H1 (cell line): ENCODE measurements at regions not wholly inside any gene's neighbourhood (a gene's known extent, or its start where the extent isn't known, plus 50 kb on each side); places are given as distances from the start of the nearest gene placed in this dataset.

ENCODE experiments used
- CTCF ChIA-PET: fragments of 300-600 bp; sonication (Branson Sonifier 250); formaldehyde crosslinking; loops from one replicate; lab custom pipeline; 2021; ENCODE audit not compliant: partially characterized antibody; lab: Charles Lee
- POLR2A ChIA-PET: fragments of 300-600 bp; sonication (Branson Sonifier 250); formaldehyde crosslinking; loops from one replicate; lab custom pipeline; 2021; ENCODE audit warnings: inconsistent platforms; ENCODE audit not compliant: partially characterized antibody; lab: Charles Lee
- DNase-seq, 2 experiments: peaks; one replicate each; pipeline versions ENCODE4 v3.0.0 to v3.0.0-alpha.2; 2010 to 2022; ENCODE audit warnings: low spot score in 2 of 2, low read depth in 1 of 2, mixed read lengths in 1 of 2
- FAIRE-seq: peaks from 2 replicates; lab custom pipeline; 2011; peaks lifted over from hg19 to GRCh38; lab: Jason Lieb, UNC
- H2AFZ ChIP-seq: 2 replicates; pipeline ENCODE4 v1.8.1; 2012; ENCODE audit warnings: low read length, inconsistent platforms
- H2AK5ac ChIP-seq: 2 replicates; pipeline ENCODE4 v1.6.1; 2013; ENCODE audit warnings: low read depth, low read length
- H2BK120ac ChIP-seq: replicated peaks from 2 replicates; pipeline ENCODE3; 2013; ENCODE audit warnings: low read depth, low read length, inconsistent platforms
- H2BK12ac ChIP-seq: 2 replicates; pipeline ENCODE4 v1.6.1; 2013; ENCODE audit warnings: low read depth, low read length
- H2BK15ac ChIP-seq: 2 replicates; pipeline ENCODE4 v1.6.1; 2013; ENCODE audit warnings: low read length
- H2BK20ac ChIP-seq: 2 replicates; pipeline ENCODE4 v1.6.1; 2013; ENCODE audit warnings: low read length
- H2BK5ac ChIP-seq: 2 replicates; pipeline ENCODE4 v1.6.1; 2013; ENCODE audit warnings: low read depth, low read length
- H3K14ac ChIP-seq: 2 replicates; pipeline ENCODE4 v1.6.1; 2013; ENCODE audit warnings: inconsistent platforms; ENCODE audit not compliant: insufficient read length
- H3K18ac ChIP-seq: 2 replicates; pipeline ENCODE4 v1.6.1; 2013; ENCODE audit warnings: low read length; ENCODE audit errors: extremely low read depth
- H3K23ac ChIP-seq: 2 replicates; pipeline ENCODE4 v1.6.1; 2013; ENCODE audit warnings: inconsistent platforms; ENCODE audit not compliant: insufficient read length
- H3K23me2 ChIP-seq: 2 replicates; pipeline ENCODE4 v1.6.1; 2013; ENCODE audit warnings: low read depth, low read length
- H3K27ac ChIP-seq: 2 replicates; pipeline ENCODE4 v1.6.1; 2011; ENCODE audit warnings: low read depth, low read length, inconsistent platforms
- H3K27me3 ChIP-seq, 4 experiments: replicated peaks in 1 of 4; 1 replicate in 1 of 4; 2 replicates in 3 of 4; pipeline versions ENCODE4 v1.6.1 to v1.8.1; 2011 to 2013; ENCODE audit warnings: low read length in 3 of 4, mild to moderate bottlenecking in 3 of 4, inconsistent platforms in 2 of 4, mixed read lengths in 2 of 4, moderate library complexity in 1 of 4; ENCODE audit not compliant: control insufficient read depth in 3 of 4, insufficient read depth in 3 of 4; ENCODE audit errors: extremely low read depth in 1 of 4
- H3K36me3 ChIP-seq, 4 experiments: 2 replicates each; pipeline versions ENCODE4 v1.6.1 to v1.8.1; 2011 to 2013; ENCODE audit warnings: mild to moderate bottlenecking in 4 of 4, low read length in 3 of 4, moderate library complexity in 2 of 4, control low read depth in 1 of 4, inconsistent platforms in 1 of 4; ENCODE audit not compliant: insufficient read depth in 4 of 4, control insufficient read depth in 2 of 4
- H3K4ac ChIP-seq: replicated peaks from 2 replicates; pipeline ENCODE3; 2013; ENCODE audit warnings: low read length, low read depth, mixed read lengths, inconsistent platforms; ENCODE audit not compliant: insufficient read length
- H3K4me1 ChIP-seq, 4 experiments: replicated peaks in 1 of 4; 1 replicate in 1 of 4; 2 replicates in 3 of 4; pipeline versions ENCODE4 v1.6.1 to v1.8.1; 2011 to 2013; ENCODE audit warnings: low read length in 3 of 4, inconsistent platforms in 2 of 4, mixed read lengths in 1 of 4; ENCODE audit not compliant: insufficient read depth in 4 of 4, control insufficient read depth in 3 of 4
- H3K4me2 ChIP-seq, 2 experiments: 2 replicates each; pipeline versions ENCODE4 v1.6.1 to v1.8.1; 2011 to 2013; ENCODE audit warnings: low read depth in 2 of 2, low read length in 2 of 2, control low read depth in 1 of 2, inconsistent platforms in 1 of 2, mild to moderate bottlenecking in 1 of 2; ENCODE audit not compliant: insufficient read depth in 1 of 2
- H3K4me3 ChIP-seq, 4 experiments: fragments of 200-600, 300-600 bp in 1 of 4; sonication (generic), shearing (Covaris generic), sonication (Bioruptor Twin) in 1 of 4; 2 replicates each; pipeline versions ENCODE4 v1.5.1 to v1.8.1; 2011 to 2016; ENCODE audit warnings: low read length in 4 of 4, low read depth in 3 of 4, control low read depth in 2 of 4, inconsistent platforms in 2 of 4, mild to moderate bottlenecking in 2 of 4, mixed read lengths in 1 of 4, moderate library complexity in 1 of 4; ENCODE audit not compliant: insufficient read depth in 2 of 4; ENCODE audit errors: extremely low read depth in 1 of 4
- H3K56ac ChIP-seq: replicated peaks from 2 replicates; pipeline ENCODE3; 2013; ENCODE audit warnings: low read depth, mild to moderate bottlenecking, mixed read lengths, low read length, inconsistent platforms; ENCODE audit not compliant: insufficient read length
- H3K79me1 ChIP-seq: 2 replicates; pipeline ENCODE4 v1.6.1; 2013; ENCODE audit warnings: low read depth, low read length, control low read depth
- H3K79me2 ChIP-seq, 2 experiments: 2 replicates each; pipeline versions ENCODE4 v1.6.1 to v1.8.1; 2012 to 2013; ENCODE audit warnings: low read length in 2 of 2, mild to moderate bottlenecking in 2 of 2, inconsistent platforms in 1 of 2; ENCODE audit not compliant: insufficient read depth in 2 of 2, control insufficient read depth in 1 of 2
- H3K9ac ChIP-seq, 4 experiments: replicated peaks in 1 of 4; 1 replicate in 1 of 4; 2 replicates in 3 of 4; pipeline versions ENCODE4 v1.6.1 to v1.8.1; 2011 to 2013; ENCODE audit warnings: low read depth in 3 of 4, low read length in 3 of 4, control low read depth in 2 of 4, mild to moderate bottlenecking in 2 of 4, moderate library complexity in 2 of 4, inconsistent platforms in 1 of 4; ENCODE audit errors: extremely low read depth in 1 of 4
- H3K9me3 ChIP-seq, 2 experiments: 2 replicates each; pipeline versions ENCODE4 v1.6.1 to v1.8.1; 2012 to 2013; ENCODE audit warnings: mild to moderate bottlenecking in 2 of 2, moderate library complexity in 2 of 2, control low read depth in 1 of 2, inconsistent platforms in 1 of 2, low read depth in 1 of 2, low read length in 1 of 2, mixed read lengths in 1 of 2; ENCODE audit not compliant: insufficient read depth in 2 of 2
- H4K20me1 ChIP-seq, 2 experiments: replicated peaks in 1 of 2; 2 replicates each; pipeline versions ENCODE3 to v1.8.1; 2011 to 2013; ENCODE audit warnings: inconsistent platforms in 2 of 2, low read length in 2 of 2, mild to moderate bottlenecking in 1 of 2; ENCODE audit not compliant: insufficient read depth in 2 of 2, control insufficient read depth in 1 of 2
- H4K5ac ChIP-seq: 2 replicates; pipeline ENCODE4 v1.6.1; 2013; ENCODE audit warnings: low read length, low read depth, mixed read lengths, inconsistent platforms; ENCODE audit not compliant: insufficient read length
- H4K8ac ChIP-seq: 2 replicates; pipeline ENCODE4 v1.8.0; 2013; ENCODE audit warnings: mild to moderate bottlenecking, moderate library complexity, low read length, inconsistent platforms; ENCODE audit not compliant: insufficient read depth; ENCODE audit errors: extremely low read depth
- H4K91ac ChIP-seq: replicated peaks from 2 replicates; pipeline ENCODE3; 2013; ENCODE audit warnings: low read length, mixed read lengths, inconsistent platforms; ENCODE audit not compliant: insufficient read length
- BRCA1 ChIP-seq: IDR thresholded peaks from 2 replicates; pipeline ENCODE4 v1.6.1; 2012; ENCODE audit warnings: low read depth, low read length, improper control_type of control experiment
- RXRA ChIP-seq: IDR thresholded peaks from 2 replicates; pipeline ENCODE4 v1.6.1; 2011; ENCODE audit warnings: low read depth, mild to moderate bottlenecking, low read length, moderate library complexity; ENCODE audit not compliant: insufficient read depth
- WGBS, 2 experiments: shearing (Covaris generic) in 1 of 2; methylation state at CpG; one replicate each; pipeline versions ENCODE4 v1.1.6 to v1.1.7; 2013 to 2015; ENCODE audit warnings: low lambda C conversion rate in 2 of 2, mixed read lengths in 2 of 2, inconsistent platforms in 1 of 2, low coverage in 1 of 2, missing lambda C conversion rate in 1 of 2; ENCODE audit not compliant: insufficient replicate concordance in 2 of 2, insufficient coverage in 1 of 2, insufficient read length in 1 of 2; ENCODE audit errors: extremely low coverage in 1 of 2, missing lambda C conversion rate in 1 of 2; 5-methylcytosine and 5-hydroxymethylcytosine counted together

DNA sequence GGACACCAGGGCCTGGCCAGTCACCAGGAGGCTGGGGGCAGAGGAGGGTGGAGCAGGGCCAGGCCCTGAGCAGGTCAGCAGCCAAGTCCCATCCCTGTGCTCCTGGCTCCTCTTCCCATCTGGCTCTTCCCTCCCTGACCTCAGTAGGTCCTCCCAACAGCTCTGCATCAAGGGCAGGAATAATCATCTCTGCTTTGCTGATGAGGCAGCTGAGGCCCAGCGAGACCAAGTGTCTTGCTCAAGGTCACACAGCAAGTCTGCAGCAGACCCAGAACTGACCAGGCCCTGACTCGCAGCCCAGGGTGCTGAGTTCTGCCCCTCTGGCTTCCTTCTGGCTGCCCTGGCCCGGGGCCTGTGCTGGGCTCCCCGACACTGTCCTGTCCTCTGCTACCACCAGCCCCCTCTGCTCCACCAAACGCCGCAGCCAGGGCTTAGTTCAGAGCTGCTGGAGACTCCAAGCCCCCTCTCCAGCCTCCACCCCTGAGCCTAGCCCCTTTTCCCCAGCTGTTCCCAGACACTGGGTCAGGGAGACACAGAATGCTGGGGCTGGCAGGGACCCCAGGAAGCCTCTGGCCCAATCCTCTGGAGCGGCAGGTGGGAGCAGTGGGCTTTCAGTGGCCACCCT is 224.9 kb downstream of the PTPRU start:
- H3K4me1 ChIP-seq: peaks cover 0 to 4% (median 0%) of the 10 kb centered on the region in 4 experiments; a peak in 2 of 7 replicates
- POLR2A ChIA-PET: no interaction called here
- H2BK120ac ChIP-seq: no peak overlapping the region
- CTCF ChIA-PET: interaction anchor here (0.9 to 1.7 kb wide), 4 partner anchors 9 to 42 kb away, joined by 3 to 5 read pairs (median 3); no protein-coding TSS in a partner anchor
- no peak overlapping the region for H3K23ac ChIP-seq
- no peak overlapping the region for H3K4me2 ChIP-seq
- peak overlapping the region; percentile 67; the same call in 1 of the 2 replicates for H2BK5ac ChIP-seq
- H2BK20ac ChIP-seq: no peak overlapping the region
- H3K79me1 ChIP-seq: no peaks in the 10 kb centered on the region
- no peak overlapping the region for H2BK12ac ChIP-seq
- H2AK5ac ChIP-seq: no peak overlapping the region
- no peaks in the 10 kb centered on the region for H3K36me3 ChIP-seq
- no peak for FAIRE-seq
- no peak for DNase-seq
- no peak overlapping the region for H2AFZ ChIP-seq
- no peak overlapping the region for H3K18ac ChIP-seq
- no peaks in the 10 kb centered on the region for H3K27me3 ChIP-seq
- no peak overlapping the region for H3K4ac ChIP-seq
- H4K20me1 ChIP-seq: no peaks in the 10 kb centered on the region
- no peak overlapping the region for H3K56ac ChIP-seq
- H2BK15ac ChIP-seq: no peak overlapping the region
- peaks cover 7 to 11% of the 10 kb centered on the region in 2 experiments; a peak in 3 of 4 replicates for H3K9me3 ChIP-seq
- H3K9ac ChIP-seq: no peak overlapping the region
- H4K8ac ChIP-seq: peak overlapping the region; percentile 72
- no peak for TF ChIP-seq BRCA1
- no peak for TF ChIP-seq RXRA
- TF ChIP-seq, all 59 proteins: peak for 0
- no peak overlapping the region for H3K4me3 ChIP-seq
- no peak overlapping the region for H4K5ac ChIP-seq
- no peak overlapping the region for H3K14ac ChIP-seq
- no peaks in the 10 kb centered on the region for H3K23me2 ChIP-seq
- no peaks in the 10 kb centered on the region for H3K79me2 ChIP-seq
- 85% methylated on average over 6 of the region's 7 CpGs; no CpG with 5 or more reads in 1 of the 2 experiments for WGBS, 2 experiments
- no peak overlapping the region for H3K27ac ChIP-seq
- no peak overlapping the region for H4K91ac ChIP-seq
